HL-60 (cell line): ENCODE measurements at regions not wholly inside any gene's neighbourhood (a gene's known extent, or its start where the extent isn't known, plus 50 kb on each side); places are given as distances from the start of the nearest gene placed in this dataset.

Experiments
- DNase-seq, 2 experiments: peaks; one replicate each; pipeline ENCODE4 v3.0.0-alpha.2; 2010 to 2020; ENCODE audit warnings: low read depth in 1 of 2, low spot score in 1 of 2
- H3K27ac ChIP-seq: fragments of 250-450 bp; sonication (Bioruptor Pico); replicated peaks from 2 replicates; pipeline ENCODE4 v1.5.1; 2020; ENCODE audit warnings: mild to moderate bottlenecking, moderate library complexity
- H3K27me3 ChIP-seq: fragments of 250-450 bp; sonication (Bioruptor Pico); 2 replicates; pipeline ENCODE4 v1.5.1; 2021; ENCODE audit warnings: mild to moderate bottlenecking, moderate library complexity; ENCODE audit not compliant: insufficient read depth, poor library complexity, severe bottlenecking
- H3K4me3 ChIP-seq: replicated peaks from 2 replicates; pipeline ENCODE4 v1.5.1; 2011; ENCODE audit warnings: mild to moderate bottlenecking, control low read depth, low read length; ENCODE audit not compliant: insufficient read depth
- GABPA ChIP-seq: IDR thresholded peaks from 2 replicates; pipeline ENCODE4 v1.6.1; 2012; ENCODE audit warnings: low read depth
- POLR2AphosphoS5 ChIP-seq: IDR thresholded peaks from 2 replicates; pipeline ENCODE4 v1.6.1; 2012; ENCODE audit warnings: low read depth
- SPI1 ChIP-seq: IDR thresholded peaks from 2 replicates; pipeline ENCODE4 v1.6.1; 2012; ENCODE audit warnings: low read depth, mild to moderate bottlenecking, borderline replicate concordance
- TF ChIP-seq, protein P1 (sequence below): IDR thresholded peaks from 2 replicates; pipeline ENCODE4 v1.6.1; 2012; ENCODE audit warnings: low read depth; ENCODE audit not compliant: insufficient replicate concordance
- TF ChIP-seq, protein P2 (sequence below): IDR thresholded peaks from one replicate; pipeline ENCODE4 v1.5.1; 2011; ENCODE audit warnings: low read length, control low read depth, inconsistent platforms; ENCODE audit not compliant: insufficient read depth

DNA sequence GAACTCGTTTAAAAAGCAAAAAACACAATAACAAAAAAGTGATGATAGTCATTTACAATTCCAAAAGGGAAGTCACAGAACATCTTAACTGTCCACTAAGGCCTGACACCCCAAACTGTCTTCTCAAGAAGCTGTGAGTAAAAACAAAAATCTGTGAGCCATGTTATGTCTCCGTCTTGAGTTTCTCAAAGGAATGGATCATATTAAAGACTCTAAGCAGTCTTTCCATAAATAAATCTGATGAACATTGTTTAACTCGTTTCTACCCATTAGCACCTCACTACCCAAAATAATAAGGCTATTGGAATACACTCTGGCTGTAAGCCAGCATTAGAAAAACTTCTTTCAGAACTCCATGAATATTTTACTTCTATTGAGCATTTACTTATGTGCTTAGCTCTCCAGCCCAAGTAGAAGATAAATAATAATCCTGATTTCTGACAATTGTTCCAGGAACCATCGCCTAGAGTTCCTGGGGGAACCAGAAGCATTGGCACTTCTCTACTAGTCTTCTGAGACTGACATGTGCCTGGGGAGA, 396.0 kb downstream of the STK39 start:
- Histone ChIP-seq H3K27ac (no peak overlapping the region), H3K4me3 (no peak overlapping the region), H3K27me3 (peaks cover 4% of the 10 kb centered on the region)
- no peak for DNase-seq
- no peak for TF ChIP-seq POLR2AphosphoS5
- TF ChIP-seq, protein P1, sequence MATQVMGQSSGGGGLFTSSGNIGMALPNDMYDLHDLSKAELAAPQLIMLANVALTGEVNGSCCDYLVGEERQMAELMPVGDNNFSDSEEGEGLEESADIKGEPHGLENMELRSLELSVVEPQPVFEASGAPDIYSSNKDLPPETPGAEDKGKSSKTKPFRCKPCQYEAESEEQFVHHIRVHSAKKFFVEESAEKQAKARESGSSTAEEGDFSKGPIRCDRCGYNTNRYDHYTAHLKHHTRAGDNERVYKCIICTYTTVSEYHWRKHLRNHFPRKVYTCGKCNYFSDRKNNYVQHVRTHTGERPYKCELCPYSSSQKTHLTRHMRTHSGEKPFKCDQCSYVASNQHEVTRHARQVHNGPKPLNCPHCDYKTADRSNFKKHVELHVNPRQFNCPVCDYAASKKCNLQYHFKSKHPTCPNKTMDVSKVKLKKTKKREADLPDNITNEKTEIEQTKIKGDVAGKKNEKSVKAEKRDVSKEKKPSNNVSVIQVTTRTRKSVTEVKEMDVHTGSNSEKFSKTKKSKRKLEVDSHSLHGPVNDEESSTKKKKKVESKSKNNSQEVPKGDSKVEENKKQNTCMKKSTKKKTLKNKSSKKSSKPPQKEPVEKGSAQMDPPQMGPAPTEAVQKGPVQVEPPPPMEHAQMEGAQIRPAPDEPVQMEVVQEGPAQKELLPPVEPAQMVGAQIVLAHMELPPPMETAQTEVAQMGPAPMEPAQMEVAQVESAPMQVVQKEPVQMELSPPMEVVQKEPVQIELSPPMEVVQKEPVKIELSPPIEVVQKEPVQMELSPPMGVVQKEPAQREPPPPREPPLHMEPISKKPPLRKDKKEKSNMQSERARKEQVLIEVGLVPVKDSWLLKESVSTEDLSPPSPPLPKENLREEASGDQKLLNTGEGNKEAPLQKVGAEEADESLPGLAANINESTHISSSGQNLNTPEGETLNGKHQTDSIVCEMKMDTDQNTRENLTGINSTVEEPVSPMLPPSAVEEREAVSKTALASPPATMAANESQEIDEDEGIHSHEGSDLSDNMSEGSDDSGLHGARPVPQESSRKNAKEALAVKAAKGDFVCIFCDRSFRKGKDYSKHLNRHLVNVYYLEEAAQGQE = no peak
- TF ChIP-seq, protein P2, sequence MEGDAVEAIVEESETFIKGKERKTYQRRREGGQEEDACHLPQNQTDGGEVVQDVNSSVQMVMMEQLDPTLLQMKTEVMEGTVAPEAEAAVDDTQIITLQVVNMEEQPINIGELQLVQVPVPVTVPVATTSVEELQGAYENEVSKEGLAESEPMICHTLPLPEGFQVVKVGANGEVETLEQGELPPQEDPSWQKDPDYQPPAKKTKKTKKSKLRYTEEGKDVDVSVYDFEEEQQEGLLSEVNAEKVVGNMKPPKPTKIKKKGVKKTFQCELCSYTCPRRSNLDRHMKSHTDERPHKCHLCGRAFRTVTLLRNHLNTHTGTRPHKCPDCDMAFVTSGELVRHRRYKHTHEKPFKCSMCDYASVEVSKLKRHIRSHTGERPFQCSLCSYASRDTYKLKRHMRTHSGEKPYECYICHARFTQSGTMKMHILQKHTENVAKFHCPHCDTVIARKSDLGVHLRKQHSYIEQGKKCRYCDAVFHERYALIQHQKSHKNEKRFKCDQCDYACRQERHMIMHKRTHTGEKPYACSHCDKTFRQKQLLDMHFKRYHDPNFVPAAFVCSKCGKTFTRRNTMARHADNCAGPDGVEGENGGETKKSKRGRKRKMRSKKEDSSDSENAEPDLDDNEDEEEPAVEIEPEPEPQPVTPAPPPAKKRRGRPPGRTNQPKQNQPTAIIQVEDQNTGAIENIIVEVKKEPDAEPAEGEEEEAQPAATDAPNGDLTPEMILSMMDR = no peak
- no peak for TF ChIP-seq GABPA
- TF ChIP-seq SPI1 = no peak

DNA sequence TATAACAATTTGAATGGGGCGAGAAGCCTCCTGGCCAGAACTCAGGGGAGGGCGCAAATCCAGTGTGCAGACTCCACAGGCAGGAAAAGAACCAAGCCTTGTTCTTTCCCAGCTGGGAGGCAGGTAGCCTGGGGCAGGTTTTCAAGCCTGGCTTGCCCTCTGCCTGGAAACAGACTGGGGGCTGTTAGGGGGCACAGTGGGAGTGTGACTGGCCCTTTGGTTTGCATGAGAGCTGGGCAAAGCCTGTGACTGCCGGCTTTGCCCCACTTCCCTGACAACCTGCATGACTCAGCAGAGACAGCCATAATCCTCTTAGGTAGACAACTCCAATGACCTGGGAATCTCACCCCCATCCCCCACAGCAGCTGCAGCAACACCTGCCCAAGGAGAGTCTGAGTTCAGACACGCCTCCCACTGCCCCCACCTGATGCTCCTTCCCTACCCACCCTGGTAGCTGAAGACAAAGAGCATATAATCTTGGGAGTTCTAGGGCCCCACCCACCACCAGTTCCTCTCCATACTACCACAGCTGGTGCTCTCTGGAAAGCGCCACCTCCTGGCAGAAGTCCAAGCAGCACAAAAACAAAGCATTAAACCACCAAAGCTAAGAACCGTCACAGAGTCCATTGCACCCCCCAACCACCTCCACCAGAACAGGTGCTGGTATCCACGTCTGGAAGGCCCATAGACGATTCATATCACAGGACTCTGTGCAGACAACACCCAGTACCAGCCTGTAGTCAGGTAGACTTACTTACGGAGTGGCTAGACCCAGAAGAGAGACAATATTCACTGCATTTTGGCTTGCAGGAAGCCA, 402.5 kb downstream of the STK39 start:
- H3K27ac ChIP-seq = no peak overlapping the region
- H3K4me3 ChIP-seq = no peak overlapping the region
- TF ChIP-seq SPI1 (no peak; the same call in 1 of the 2 replicates), GABPA (no peak), POLR2AphosphoS5 (no peak)
- TF ChIP-seq, protein P2 = no peak
- TF ChIP-seq, protein P1 = no peak
- no peaks in the 10 kb centered on the region for H3K27me3 ChIP-seq
- peak in 1 of 2 experiments; percentile 39 for DNase-seq

DNA sequence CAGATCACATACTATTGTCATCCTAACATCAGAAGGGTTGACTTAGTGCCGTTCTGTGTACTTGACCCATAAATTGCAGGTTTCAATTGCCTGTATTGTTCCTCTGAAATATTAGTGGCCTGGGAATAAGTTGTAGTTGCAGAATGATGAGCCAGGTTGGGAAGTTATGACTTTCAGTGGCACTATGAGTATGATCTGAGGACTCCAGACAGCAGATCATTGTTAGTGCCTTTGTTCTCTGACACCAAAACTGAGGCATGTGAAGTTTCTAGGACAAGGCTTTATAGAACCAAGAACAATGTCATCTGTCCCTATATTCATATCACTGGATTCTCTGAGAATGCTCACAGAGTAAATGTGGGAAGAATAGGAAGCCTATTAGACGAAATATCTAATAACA, 403.7 kb downstream of the STK39 start:
- no peak overlapping the region for H3K27ac ChIP-seq
- no peak for DNase-seq
- no peaks in the 10 kb centered on the region for H3K27me3 ChIP-seq
- no peak overlapping the region for H3K4me3 ChIP-seq
- TF ChIP-seq, protein P2 = no peak
- TF ChIP-seq, protein P1 = no peak
- TF ChIP-seq SPI1 (no peak), POLR2AphosphoS5 (no peak), GABPA (no peak)
